ENCODE measurements at regions not wholly inside any gene's neighbourhood (a gene's known extent, or its start where the extent isn't known, plus 50 kb on each side); places are given as distances from the start of the nearest gene placed in this dataset.

DNA sequence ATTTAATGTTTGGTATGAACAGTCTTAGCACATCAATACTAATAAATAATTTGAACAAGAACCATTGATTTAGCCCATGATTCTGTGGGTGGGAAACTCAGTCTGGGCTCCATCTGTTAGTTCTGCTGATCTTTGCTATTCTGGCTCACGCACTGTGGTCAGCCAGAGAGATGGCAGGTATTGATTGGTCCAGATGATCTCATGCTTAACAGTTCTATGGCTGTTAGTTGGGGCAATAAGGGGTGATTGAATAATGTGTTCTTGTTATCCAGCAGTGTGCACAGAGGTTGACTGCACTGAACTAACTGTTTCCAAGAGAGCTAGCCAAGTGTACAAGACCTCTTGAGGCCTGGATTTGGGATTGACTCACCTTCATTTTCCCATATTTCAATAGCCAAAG, 824.3 kb downstream of the SEMA5A start:
- no peak for TF ChIP-seq EZH2 (IDR thresholded peaks at IDR 0.05)
- no peak for TF ChIP-seq POLR2AphosphoS5 (IDR thresholded peaks at IDR 0.05; ENCODE audit: low read depth, low read length)
- TF ChIP-seq, protein P1, sequence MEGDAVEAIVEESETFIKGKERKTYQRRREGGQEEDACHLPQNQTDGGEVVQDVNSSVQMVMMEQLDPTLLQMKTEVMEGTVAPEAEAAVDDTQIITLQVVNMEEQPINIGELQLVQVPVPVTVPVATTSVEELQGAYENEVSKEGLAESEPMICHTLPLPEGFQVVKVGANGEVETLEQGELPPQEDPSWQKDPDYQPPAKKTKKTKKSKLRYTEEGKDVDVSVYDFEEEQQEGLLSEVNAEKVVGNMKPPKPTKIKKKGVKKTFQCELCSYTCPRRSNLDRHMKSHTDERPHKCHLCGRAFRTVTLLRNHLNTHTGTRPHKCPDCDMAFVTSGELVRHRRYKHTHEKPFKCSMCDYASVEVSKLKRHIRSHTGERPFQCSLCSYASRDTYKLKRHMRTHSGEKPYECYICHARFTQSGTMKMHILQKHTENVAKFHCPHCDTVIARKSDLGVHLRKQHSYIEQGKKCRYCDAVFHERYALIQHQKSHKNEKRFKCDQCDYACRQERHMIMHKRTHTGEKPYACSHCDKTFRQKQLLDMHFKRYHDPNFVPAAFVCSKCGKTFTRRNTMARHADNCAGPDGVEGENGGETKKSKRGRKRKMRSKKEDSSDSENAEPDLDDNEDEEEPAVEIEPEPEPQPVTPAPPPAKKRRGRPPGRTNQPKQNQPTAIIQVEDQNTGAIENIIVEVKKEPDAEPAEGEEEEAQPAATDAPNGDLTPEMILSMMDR (IDR thresholded peaks at IDR 0.05 in 2 of 3, conservative IDR thresholded peaks at IDR 0.05 in 1 of 3; ENCODE audit: borderline replicate concordance in 1 of 3, insufficient read depth in 1 of 3, low read depth in 2 of 3, low read length in 2 of 3): no peak
- no peak for TF ChIP-seq SRF (IDR thresholded peaks at IDR 0.05; ENCODE audit: low read depth)
- TF ChIP-seq, protein P2, sequence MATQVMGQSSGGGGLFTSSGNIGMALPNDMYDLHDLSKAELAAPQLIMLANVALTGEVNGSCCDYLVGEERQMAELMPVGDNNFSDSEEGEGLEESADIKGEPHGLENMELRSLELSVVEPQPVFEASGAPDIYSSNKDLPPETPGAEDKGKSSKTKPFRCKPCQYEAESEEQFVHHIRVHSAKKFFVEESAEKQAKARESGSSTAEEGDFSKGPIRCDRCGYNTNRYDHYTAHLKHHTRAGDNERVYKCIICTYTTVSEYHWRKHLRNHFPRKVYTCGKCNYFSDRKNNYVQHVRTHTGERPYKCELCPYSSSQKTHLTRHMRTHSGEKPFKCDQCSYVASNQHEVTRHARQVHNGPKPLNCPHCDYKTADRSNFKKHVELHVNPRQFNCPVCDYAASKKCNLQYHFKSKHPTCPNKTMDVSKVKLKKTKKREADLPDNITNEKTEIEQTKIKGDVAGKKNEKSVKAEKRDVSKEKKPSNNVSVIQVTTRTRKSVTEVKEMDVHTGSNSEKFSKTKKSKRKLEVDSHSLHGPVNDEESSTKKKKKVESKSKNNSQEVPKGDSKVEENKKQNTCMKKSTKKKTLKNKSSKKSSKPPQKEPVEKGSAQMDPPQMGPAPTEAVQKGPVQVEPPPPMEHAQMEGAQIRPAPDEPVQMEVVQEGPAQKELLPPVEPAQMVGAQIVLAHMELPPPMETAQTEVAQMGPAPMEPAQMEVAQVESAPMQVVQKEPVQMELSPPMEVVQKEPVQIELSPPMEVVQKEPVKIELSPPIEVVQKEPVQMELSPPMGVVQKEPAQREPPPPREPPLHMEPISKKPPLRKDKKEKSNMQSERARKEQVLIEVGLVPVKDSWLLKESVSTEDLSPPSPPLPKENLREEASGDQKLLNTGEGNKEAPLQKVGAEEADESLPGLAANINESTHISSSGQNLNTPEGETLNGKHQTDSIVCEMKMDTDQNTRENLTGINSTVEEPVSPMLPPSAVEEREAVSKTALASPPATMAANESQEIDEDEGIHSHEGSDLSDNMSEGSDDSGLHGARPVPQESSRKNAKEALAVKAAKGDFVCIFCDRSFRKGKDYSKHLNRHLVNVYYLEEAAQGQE (IDR thresholded peaks at IDR 0.05; ENCODE audit: low read depth): no peak
- no peak for TF ChIP-seq EGR1 (IDR thresholded peaks at IDR 0.05; ENCODE audit: low read depth)
- no peak for TF ChIP-seq FOSL1 (IDR thresholded peaks at IDR 0.05; ENCODE audit: low read depth)
- TF ChIP-seq POLR2A (IDR thresholded peaks at IDR 0.05; ENCODE audit: borderline replicate concordance, extremely low read depth, insufficient read depth, insufficient read length): no peak
- TF ChIP-seq JUND (IDR thresholded peaks at IDR 0.05): no peak
- no peak for TF ChIP-seq EZH2phosphoT487 (IDR thresholded peaks at IDR 0.05; ENCODE audit: borderline replicate concordance)
- TF ChIP-seq, protein P3, sequence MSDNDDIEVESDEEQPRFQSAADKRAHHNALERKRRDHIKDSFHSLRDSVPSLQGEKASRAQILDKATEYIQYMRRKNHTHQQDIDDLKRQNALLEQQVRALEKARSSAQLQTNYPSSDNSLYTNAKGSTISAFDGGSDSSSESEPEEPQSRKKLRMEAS (IDR thresholded peaks at IDR 0.05): no peak
- TF ChIP-seq RAD21 (IDR thresholded peaks at IDR 0.05; ENCODE audit: low read depth): no peak
- no peak for TF ChIP-seq CEBPB (IDR thresholded peaks at IDR 0.05; ENCODE audit: low read depth)
